Hematopoietic multipotent progenitor cell treated with erythropoietin and hydrocortisone succinate and interleukin-3 and kit ligand, for 8 days (in vitro differentiated cells): ENCODE measurements at regions not wholly inside any gene's neighbourhood (a gene's known extent, or its start where the extent isn't known, plus 50 kb on each side); places are given as distances from the start of the nearest gene placed in this dataset.
"Not testable (repeated sequence)": the region's sequence is repeated elsewhere in the genome, so short reads cannot be mapped to it uniquely, and the experiment has no call there.

Experiments
- DNase-seq: peaks from one replicate; pipeline ENCODE4 v3.0.0-alpha.2; 2015

GRCh38 chr15:92705764-92706163, 50.2 kb upstream of the FAM174B start:
- no peak for DNase-seq

GRCh38 chr15:92706201-92706600, 50.6 kb upstream of the FAM174B start:
- no peak for DNase-seq

- no peak for DNase-seq
Observed at GRCh38 chr15:92707880-92708551, 52.4 kb upstream of the FAM174B start.

- DNase-seq, result no peak
Observed at GRCh38 chr15:92708635-92709034, 53.1 kb upstream of the FAM174B start.

GRCh38 chr15:92709110-92709790, 53.7 kb upstream of the FAM174B start:
- DNase-seq, result peak; percentile 40

GRCh38 chr15:92711457-92711831, 55.9 kb upstream of the FAM174B start:
- no peak for DNase-seq

GRCh38 chr15:92714077-92714476, 58.5 kb upstream of the FAM174B start:
- DNase-seq, result no peak

GRCh38 chr15:92714477-92715401, 59.2 kb upstream of the FAM174B start:
- peak; percentile 72 for DNase-seq

- DNase-seq, result no peak
Observed at GRCh38 chr15:92715758-92716157, 60.2 kb upstream of the FAM174B start.

- DNase-seq, result no peak
Observed at GRCh38 chr15:92719021-92719420, 63.4 kb upstream of the FAM174B start.

GRCh38 chr15:92724144-92724543, 68.6 kb upstream of the FAM174B start:
- DNase-seq, result no peak

- DNase-seq, result no peak
Observed at GRCh38 chr15:92725171-92725570, 69.6 kb upstream of the FAM174B start.

- DNase-seq, result no peak
Observed at GRCh38 chr15:92728266-92728665, 72.7 kb upstream of the FAM174B start.

- DNase-seq, result peak; percentile 25
Observed at GRCh38 chr15:92733090-92733933, 77.7 kb upstream of the FAM174B start.

GRCh38 chr15:92733934-92734521, 78.5 kb upstream of the FAM174B start:
- DNase-seq, result peak; percentile 14

GRCh38 chr15:92739246-92739645, 83.7 kb upstream of the FAM174B start:
- DNase-seq, result not testable (repeated sequence)

GRCh38 chr15:92745845-92746271, 90.3 kb upstream of the FAM174B start:
- no peak for DNase-seq

GRCh38 chr15:92747047-92747446, 91.5 kb upstream of the FAM174B start:
- no peak for DNase-seq

- no peak for DNase-seq
Observed at GRCh38 chr15:92749216-92749615, 93.6 kb upstream of the FAM174B start.

GRCh38 chr15:92749946-92750345, 94.4 kb upstream of the FAM174B start:
- DNase-seq, result no peak

- DNase-seq, result no peak
Observed at GRCh38 chr15:92751528-92751927, 96.0 kb upstream of the FAM174B start.

GRCh38 chr15:92753591-92753990, 98.0 kb upstream of the FAM174B start:
- DNase-seq, result no peak
